OCI-LY7 (cell line): ENCODE measurements at regions not wholly inside any gene's neighbourhood (a gene's known extent, or its start where the extent isn't known, plus 50 kb on each side); places are given as distances from the start of the nearest gene placed in this dataset.

Experiments
- BruUV-seq: library from RNA; stranded (reverse); fragments of 400-500 nt; replicated peaks from 2 replicates; lab custom pipeline; 2021; lab: Mats Ljungman, UMichigan
- CTCF ChIA-PET: fragments of 300-600 bp; sonication (Branson Sonifier 250); formaldehyde crosslinking; loops from one replicate; lab custom pipeline; 2022; ENCODE audit warnings: antibody characterized with exemption; ENCODE audit not compliant: unreplicated experiment; lab: Charles Lee
- POLR2A ChIA-PET: fragments of 300-600 bp; sonication (Branson Sonifier 250); formaldehyde crosslinking; loops from one replicate; lab custom pipeline; 2022; ENCODE audit warnings: antibody characterized with exemption; lab: Charles Lee
- DNase-seq: peaks from one replicate; pipeline ENCODE4 v3.0.0-alpha.2; 2015; ENCODE audit warnings: low spot score
- H2AFZ ChIP-seq: fragments of 200-600 bp; sonication (generic), shearing (Covaris generic); 2 replicates; pipeline ENCODE4 v1.6.1; 2014; ENCODE audit warnings: mild to moderate bottlenecking, antibody characterized with exemption, low read length, moderate library complexity
- H3K27ac ChIP-seq: fragments of 200-600 bp; sonication (generic); 2 replicates; pipeline ENCODE4 v1.5.1; 2014; ENCODE audit warnings: mixed run types, low read depth, mild to moderate bottlenecking, moderate library complexity, low read length, inconsistent platforms; ENCODE audit not compliant: poor library complexity, severe bottlenecking
- H3K36me3 ChIP-seq: fragments of 200-600 bp; sonication (generic); 2 replicates; pipeline ENCODE4 v1.6.1; 2014; ENCODE audit warnings: mild to moderate bottlenecking, antibody characterized with exemption, low read length, moderate library complexity, mixed read lengths; ENCODE audit not compliant: insufficient read depth
- H3K4me1 ChIP-seq: fragments of 200-600 bp; sonication (generic); 2 replicates; pipeline ENCODE4 v1.5.1; 2014; ENCODE audit warnings: mild to moderate bottlenecking, low read length; ENCODE audit not compliant: insufficient read depth, poor library complexity, severe bottlenecking
- H3K4me2 ChIP-seq: fragments of 200-600 bp; sonication (generic); 2 replicates; pipeline ENCODE4 v1.6.1; 2014; ENCODE audit warnings: mild to moderate bottlenecking, low read length
- H3K4me3 ChIP-seq: fragments of 200-600 bp; sonication (generic); 2 replicates; pipeline ENCODE4 v1.5.1; 2014; ENCODE audit warnings: mild to moderate bottlenecking, low read depth, low read length; ENCODE audit not compliant: poor library complexity, severe bottlenecking
- H3K79me2 ChIP-seq: fragments of 200-600 bp; sonication (generic); 2 replicates; pipeline ENCODE4 v1.6.1; 2016; ENCODE audit warnings: low read depth, mild to moderate bottlenecking, low read length, moderate library complexity, mixed read lengths; ENCODE audit not compliant: insufficient read depth
- H3K9me2 ChIP-seq: fragments of 200-600 bp; sonication (generic); 2 replicates; pipeline ENCODE4 v1.6.1; 2016; ENCODE audit warnings: mild to moderate bottlenecking, low read length, mixed read lengths; ENCODE audit not compliant: insufficient read depth
- H3K9me3 ChIP-seq: fragments of 200-600 bp; sonication (generic); 2 replicates; pipeline ENCODE4 v1.6.1; 2014; ENCODE audit warnings: mild to moderate bottlenecking, mixed run types, low read length, mixed read lengths
- H4K20me1 ChIP-seq: fragments of 200-600 bp; sonication (generic); 2 replicates; pipeline ENCODE4 v1.6.1; 2014; ENCODE audit warnings: mild to moderate bottlenecking, antibody characterized with exemption, low read length, moderate library complexity, mixed read lengths; ENCODE audit not compliant: insufficient read depth
- CTCF ChIP-seq: fragments of 200-600 bp; sonication (generic); conservative IDR thresholded peaks from 2 replicates; pipeline ENCODE4 v1.5.1; 2014; ENCODE audit warnings: mild to moderate bottlenecking, antibody characterized with exemption, low read length, moderate library complexity, mixed read lengths
- EZH2phosphoT487 ChIP-seq: fragments of 200-600 bp; sonication (generic); IDR thresholded peaks from 2 replicates; pipeline ENCODE4 v1.6.1; 2018; ENCODE audit warnings: low read depth, borderline replicate concordance, mild to moderate bottlenecking, mixed run types, antibody characterized with exemption, low read length, moderate library complexity, mixed read lengths
- intact Hi-C: fragments of 100-400 bp; cut with micrococcal nuclease; formaldehyde crosslinking; loops from one replicate; pipeline ENCODE4 v1.10.0; 2022; ENCODE audit not compliant: unreplicated experiment

DNA sequence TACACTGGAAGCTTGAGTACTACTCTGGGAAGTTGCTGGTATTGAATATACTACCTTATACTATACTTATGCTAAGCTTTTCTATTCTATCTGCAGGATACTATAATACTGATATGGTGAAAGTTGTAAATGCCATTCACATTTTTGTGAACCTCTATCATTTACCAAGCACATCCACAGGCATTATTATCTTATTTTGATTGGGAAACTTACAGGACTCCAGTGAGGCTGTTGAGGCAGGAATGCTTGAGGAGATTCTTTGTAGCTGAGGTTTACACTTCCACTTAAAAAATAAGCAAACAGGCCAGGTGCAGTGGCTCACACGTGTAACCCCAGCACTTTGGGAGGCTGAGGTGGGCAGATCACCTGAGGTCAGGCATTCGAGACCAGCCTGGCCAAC lies 442.9 kb downstream of the QKI start:
- TF ChIP-seq EZH2phosphoT487 (no peak), CTCF (no peak)
- Histone ChIP-seq H2AFZ (no peak overlapping the region), H3K27ac (no peak overlapping the region), H4K20me1 (no peaks in the 10 kb centered on the region), H3K79me2 (no peaks in the 10 kb centered on the region), H3K4me3 (no peak overlapping the region), H3K36me3 (no peaks in the 10 kb centered on the region), H3K4me1 (no peaks in the 10 kb centered on the region), H3K9me2 (no peaks in the 10 kb centered on the region), H3K4me2 (no peak overlapping the region), H3K9me3 (no peaks in the 10 kb centered on the region)
- no TSS peak for BruUV-seq
- intact Hi-C loops: no loop called here
- DNase-seq: no peak
- CTCF ChIA-PET: interaction anchor here (0.5 kb wide), 1 partner anchor 241 kb away, joined by 3 read pairs; no protein-coding TSS in a partner anchor
- POLR2A ChIA-PET: interaction anchor here (1.2 kb wide), 1 partner anchor 330 kb away, joined by 4 read pairs; no protein-coding TSS in a partner anchor

DNA sequence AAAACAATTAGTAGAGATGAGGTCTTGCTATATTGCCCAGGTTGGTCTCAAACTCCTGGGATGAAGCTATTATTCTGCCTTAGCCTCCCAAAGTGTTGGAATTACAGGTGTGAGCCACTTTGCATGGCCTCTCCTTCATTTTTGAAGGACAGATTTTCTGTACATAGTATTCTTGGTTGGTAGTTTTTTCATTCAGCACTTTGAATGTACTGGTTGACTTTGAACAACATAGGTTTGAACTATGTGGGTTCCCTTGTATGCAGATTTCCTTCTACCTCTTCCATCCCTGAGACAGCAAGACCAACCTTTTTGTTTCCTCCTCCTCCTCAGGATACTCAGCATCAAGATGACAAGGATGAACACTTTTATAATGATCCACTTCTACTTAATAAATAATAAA lies 436.4 kb downstream of the QKI start:
- Histone ChIP-seq H3K4me1 (no peaks in the 10 kb centered on the region), H3K9me3 (peaks cover 8% of the 10 kb centered on the region; the same call in 1 of the 2 replicates), H3K4me2 (no peak overlapping the region), H2AFZ (no peak overlapping the region), H3K4me3 (no peak overlapping the region), H3K36me3 (no peaks in the 10 kb centered on the region), H4K20me1 (no peaks in the 10 kb centered on the region), H3K27ac (no peak overlapping the region), H3K9me2 (no peaks in the 10 kb centered on the region), H3K79me2 (no peaks in the 10 kb centered on the region)
- no peak for TF ChIP-seq EZH2phosphoT487
- TF ChIP-seq CTCF: no peak
- CTCF ChIA-PET: no interaction called here
- POLR2A ChIA-PET: interaction anchor here (0.6 kb wide), 1 partner anchor 22 kb away, joined by 3 read pairs; no protein-coding TSS in a partner anchor
- BruUV-seq: no TSS peak
- intact Hi-C loops: no loop called here
- no peak for DNase-seq

DNA sequence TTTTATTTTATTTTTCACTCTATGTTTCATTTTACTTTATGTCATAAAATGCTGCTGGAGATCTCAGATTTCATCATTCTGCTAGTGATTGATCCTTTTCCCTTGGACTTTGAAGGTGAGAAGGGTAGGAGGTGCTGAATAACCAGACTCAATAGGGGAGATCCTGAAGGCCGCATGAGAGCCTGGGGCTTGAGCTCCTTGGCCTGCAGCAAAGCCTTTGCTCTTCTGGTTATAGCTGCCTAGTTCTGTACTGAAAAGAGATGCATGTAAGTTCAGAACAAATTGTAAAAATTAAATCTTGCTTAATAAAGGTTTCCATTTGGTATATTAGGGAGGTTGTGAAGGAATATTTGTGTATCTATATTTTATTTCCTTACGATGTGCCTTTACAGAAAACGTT lies 430.2 kb downstream of the QKI start:
- BruUV-seq: no TSS peak
- no peak overlapping the region for H3K27ac ChIP-seq
- POLR2A ChIA-PET: interaction anchor here (0.9 kb wide), 1 partner anchor 31 kb away, joined by 3 read pairs; no protein-coding TSS in a partner anchor

More for the DNA sequence above, 430.2 kb downstream of the QKI start:
- H3K9me3 ChIP-seq: 0 out of 2 replicates have a peak, but pooled peaks cover 6% of the 10 kb centered on the region
- intact Hi-C loops: no loop called here
- CTCF ChIA-PET: no interaction called here
- no peaks in the 10 kb centered on the region for H3K36me3 ChIP-seq
- H2AFZ ChIP-seq: no peak overlapping the region
- no peaks in the 10 kb centered on the region for H3K9me2 ChIP-seq
- H3K4me2 ChIP-seq: no peak overlapping the region
- H3K4me3 ChIP-seq: no peak overlapping the region
- no peak for DNase-seq
- no peak for TF ChIP-seq EZH2phosphoT487
- TF ChIP-seq CTCF: no peak
- H3K79me2 ChIP-seq: no peaks in the 10 kb centered on the region
- no peaks in the 10 kb centered on the region for H3K4me1 ChIP-seq
- H4K20me1 ChIP-seq: no peaks in the 10 kb centered on the region
